Stimulated activated naive CD4-positive, alpha-beta T cell (primary cell): ENCODE measurements at regions not wholly inside any gene's neighbourhood (a gene's known extent, or its start where the extent isn't known, plus 50 kb on each side); places are given as distances from the start of the nearest gene placed in this dataset.

Source experiments
- DNase-seq, 6 experiments: peaks; one replicate each; lab custom pipeline; 2025; lab: John Stamatoyannopoulos, UW

- no peak for DNase-seq
Measured at GRCh38 chr16:79372503-79373184, 227.9 kb downstream of the MAF start.

GRCh38 chr16:79370736-79371135 lies 229.8 kb downstream of the MAF start:
- peak in 1 of 6 experiments; percentile 2 for DNase-seq

DNA sequence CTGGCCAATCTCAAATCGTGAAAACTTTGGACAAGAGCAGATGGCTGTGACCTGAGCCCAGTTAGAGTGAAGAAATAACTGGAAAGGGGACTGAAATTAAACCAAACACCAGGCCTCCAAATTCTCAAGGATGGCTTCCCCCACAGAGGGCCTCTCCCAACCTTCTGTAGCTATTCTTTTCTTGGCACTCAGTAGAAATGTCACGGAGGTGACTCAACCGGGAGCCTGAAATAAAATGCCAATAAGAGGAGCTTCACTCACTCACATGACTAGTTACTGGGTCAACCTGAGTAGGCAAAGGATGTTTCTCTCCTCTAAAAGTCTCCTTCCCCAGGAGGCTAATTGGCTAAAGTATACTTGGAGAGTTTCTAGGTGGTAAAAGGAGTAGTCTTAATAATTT lies 230.7 kb downstream of the MAF start:
- DNase-seq: no peak

GRCh38 chr16:79367822-79368221 lies 232.7 kb downstream of the MAF start:
- no peak for DNase-seq

DNA sequence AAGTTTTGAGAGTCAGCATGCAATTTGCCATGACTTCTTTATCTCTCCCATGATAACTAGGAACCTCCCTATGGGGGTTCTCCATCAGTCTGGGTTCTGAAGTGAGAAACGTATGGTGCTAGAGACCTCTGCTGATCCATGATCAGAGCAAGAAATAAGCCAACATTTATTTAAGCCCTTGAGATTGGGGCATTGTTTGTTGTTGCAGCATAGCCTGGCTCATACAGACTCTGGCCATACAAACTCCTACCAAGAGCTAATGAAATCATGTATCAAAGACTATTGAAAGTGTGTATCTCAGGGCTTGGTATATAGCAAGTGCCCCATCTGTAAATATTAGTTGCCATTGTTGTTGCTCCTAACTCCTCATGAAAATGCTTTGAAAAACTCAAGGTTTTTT lies 233.9 kb downstream of the MAF start:
- DNase-seq: no peak

GRCh38 chr16:79365702-79366101 lies 234.8 kb downstream of the MAF start:
- DNase-seq: no peak

GRCh38 chr16:79363484-79363883 lies 237.1 kb downstream of the MAF start:
- DNase-seq: no peak

DNA sequence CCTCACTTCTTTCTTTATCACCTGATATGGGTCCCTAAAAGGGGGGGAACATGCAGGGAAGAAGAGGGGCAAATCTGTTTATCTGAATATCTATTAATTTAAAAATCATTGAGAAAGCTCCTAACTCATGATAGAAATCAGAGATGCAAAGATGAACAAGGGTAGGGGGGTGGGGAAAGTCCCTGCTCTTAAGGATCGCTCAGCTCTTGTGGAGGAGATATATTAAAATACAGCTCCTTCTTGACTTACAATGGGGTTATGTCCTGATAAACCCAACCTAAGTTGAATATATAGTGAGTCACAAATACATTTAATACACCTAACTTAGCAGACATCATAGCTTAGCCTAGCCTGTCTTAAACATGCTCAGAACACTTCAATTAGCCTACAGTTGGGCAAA lies 237.5 kb downstream of the MAF start:
- DNase-seq: no peak

DNA sequence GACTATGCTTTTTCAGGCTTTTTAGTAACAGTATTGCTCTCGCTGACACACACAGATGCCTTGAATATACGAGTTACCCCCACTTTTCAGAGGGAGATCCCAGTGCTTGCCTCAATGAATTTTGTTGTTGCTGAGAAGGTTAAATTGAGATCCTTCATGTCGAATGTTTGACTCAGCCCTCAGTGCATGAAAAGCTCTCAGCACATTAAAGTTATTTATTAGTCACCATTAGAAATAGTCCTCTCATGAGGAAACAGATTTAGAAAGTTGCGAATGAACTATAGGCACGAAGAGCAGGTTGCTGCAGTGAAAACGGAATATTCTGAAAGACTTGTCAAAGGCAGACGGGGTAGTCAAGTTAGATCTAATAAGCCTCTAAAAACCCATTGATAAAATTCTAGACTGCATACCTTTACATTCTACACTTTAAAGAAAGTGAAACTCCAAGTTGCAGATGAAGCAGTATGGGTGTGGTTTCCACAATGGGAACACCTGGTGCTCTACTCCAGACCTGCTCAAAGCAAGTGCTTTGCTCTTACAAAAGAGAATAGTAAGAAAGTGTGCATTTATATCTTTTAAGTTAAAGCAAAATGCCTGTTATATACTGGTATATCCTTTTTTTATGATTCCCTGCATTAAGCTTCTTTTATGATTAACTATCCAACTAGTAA lies 238.1 kb downstream of the MAF start:
- DNase-seq: no peak

GRCh38 chr16:79361132-79361751 lies 239.3 kb downstream of the MAF start:
- DNase-seq: no peak

- DNase-seq: no peak
Measured at GRCh38 chr16:79360267-79360666, 240.3 kb downstream of the MAF start.

DNA sequence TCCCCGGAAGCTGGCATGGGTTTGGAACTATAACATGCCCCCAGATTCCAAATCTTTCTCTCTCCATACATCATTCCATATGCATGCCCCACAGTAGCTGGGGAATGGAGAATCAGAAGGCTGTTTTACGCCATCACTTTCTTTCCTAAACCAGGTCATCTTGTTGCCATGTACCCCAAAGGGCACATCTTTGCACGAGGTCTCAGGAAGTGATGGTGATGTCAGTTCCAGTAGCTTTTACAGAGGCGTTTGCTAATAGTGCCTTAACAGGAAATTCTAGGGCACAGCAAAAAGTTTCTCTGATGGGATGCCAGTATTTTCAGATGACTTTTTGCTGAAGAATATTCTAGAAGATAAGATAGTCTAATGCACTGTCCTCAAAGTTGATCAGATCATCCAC lies 241.5 kb downstream of the MAF start:
- no peak for DNase-seq

DNA sequence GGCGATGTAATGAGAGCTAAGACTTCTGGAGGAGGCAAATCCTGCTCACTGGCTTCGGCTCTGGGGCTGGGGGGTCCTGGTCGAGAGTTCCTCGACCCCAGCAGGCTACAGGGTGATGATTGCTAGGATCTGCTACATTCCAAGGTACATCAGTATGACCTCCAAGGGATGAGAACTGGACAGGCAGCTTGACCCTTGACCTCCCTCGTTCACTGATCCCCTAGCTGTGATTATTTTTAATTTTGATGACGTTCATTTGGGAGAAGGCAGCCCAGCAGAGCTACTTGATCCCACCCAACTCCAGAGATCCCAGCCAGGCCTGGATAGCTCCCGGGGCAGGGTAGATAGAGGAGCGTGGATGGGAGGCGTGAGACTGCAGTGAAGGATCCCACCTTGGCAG lies 242.3 kb downstream of the MAF start:
- no peak for DNase-seq

DNA sequence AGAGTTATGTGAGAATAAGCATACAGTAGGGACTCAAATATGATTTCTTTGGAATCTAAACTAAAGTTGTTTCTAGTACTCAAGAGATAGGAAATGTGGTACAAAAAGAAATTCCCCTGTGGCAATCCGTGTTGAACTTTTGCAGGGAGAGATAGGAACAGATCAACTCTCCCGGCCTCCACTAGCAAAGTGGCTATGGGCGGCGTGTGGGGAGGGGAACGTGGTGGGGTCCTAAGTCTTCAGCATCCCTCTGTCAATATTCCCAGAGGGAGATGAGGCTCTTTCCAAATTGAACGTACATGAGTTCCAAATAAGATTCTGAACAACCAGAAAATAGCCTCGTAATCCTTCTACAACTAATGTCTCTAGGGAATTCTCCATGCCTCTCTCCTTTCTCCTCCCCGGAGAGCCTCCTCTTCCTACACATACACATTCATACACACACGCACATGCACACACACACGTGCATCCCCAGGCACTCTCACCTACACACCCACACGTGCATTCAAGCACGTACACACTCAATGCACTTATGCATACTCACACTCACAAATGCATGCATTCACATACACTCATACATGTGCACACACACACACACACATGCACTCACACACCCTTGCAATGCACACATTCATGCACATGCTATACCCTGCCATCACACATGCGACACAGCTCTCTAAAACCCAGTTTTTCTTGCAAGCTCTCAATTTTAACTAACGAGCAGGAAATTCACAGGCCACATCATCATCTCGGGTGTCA lies 244.8 kb downstream of the MAF start:
- no peak for DNase-seq

- no peak for DNase-seq
Measured at GRCh38 chr16:79351927-79352326, 248.6 kb downstream of the MAF start.

DNA sequence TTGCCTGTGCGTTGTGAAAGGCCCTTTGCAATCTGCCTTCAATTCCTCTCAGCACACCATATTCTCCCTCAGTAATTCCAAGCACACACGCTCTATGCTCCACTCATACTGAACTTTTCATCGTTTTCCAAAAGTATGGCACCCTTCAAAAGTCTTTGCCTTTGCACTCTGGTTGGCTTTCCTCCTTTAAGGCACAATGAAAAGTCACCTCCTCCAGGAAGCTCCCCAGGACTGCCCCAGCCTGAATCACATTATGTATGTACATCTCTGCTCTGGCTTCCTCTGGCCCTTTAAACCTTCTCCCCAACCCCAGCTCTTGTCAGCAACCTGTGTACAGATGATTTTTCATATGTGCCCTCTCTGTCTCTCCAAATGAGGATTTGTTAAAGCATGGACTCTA lies 250.7 kb downstream of the MAF start:
- no peak for DNase-seq

DNA sequence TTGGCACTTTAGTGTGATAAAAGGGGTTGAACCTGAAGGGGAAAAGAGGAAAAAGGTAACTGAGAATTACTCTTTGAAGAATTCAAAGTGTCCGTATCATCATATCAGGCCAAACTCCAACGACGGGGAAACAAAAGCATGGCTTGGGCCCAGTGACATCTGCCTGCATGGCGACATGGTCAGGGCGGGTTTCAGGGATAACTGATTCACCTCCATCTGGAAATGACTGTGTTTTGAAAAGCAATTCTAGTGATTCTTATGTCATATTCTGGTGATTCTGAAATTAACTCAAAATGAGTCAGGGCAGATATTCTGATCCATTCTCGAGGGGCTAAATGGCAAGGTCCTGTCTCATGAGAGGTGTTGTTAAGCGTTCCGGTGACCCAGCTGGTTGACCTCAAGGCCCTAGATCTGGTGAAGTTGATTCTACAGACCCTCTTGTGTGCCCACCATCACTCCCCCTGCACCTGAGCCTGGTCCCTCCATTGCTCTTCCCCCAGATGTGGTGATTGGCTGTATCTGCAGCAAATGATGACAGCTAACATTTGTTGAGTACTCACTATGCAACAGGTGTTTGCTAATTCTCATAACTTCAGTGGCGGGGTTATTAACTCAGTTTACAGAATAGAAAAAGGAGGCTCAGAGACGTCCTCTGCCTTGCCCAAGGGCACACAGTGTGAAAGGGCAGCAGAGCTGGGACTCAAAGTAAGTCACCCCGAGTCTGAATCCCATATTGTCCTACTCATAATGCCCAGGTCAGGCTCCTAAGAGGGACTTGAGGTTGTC lies 251.8 kb downstream of the MAF start:
- DNase-seq: no peak

GRCh38 chr16:79347277-79347676 lies 253.3 kb downstream of the MAF start:
- DNase-seq: no peak

GRCh38 chr16:79339863-79340262 lies 260.7 kb downstream of the MAF start:
- no peak for DNase-seq

DNA sequence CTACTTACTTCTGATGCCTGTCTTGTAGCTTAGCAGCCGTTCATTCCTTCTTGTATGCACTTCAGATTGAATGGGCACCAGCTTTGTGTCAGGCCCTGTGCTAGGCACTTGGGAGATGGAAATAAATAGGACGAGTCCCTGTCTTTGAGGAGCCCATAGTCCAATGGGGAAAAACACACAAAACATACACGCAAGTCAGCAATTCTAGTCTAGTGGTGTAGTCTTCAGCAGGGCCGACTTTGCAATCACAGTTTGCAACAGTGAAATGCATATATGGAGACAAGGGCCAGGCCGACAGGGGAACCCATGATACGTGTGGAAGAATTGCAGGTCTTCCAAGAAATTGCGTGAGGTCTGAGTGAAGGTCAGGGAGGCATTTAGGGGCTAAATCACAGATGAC lies 262.6 kb downstream of the MAF start:
- DNase-seq: no peak

- no peak for DNase-seq
Measured at GRCh38 chr16:79336437-79337229, 263.9 kb downstream of the MAF start.
